ENCODE measurements at regions not wholly inside any gene's neighbourhood (a gene's known extent, or its start where the extent isn't known, plus 50 kb on each side); places are given as distances from the start of the nearest gene placed in this dataset.
A peak's percentile ranks its signal among the peaks of the same experiment; 100 is the strongest.

DNA sequence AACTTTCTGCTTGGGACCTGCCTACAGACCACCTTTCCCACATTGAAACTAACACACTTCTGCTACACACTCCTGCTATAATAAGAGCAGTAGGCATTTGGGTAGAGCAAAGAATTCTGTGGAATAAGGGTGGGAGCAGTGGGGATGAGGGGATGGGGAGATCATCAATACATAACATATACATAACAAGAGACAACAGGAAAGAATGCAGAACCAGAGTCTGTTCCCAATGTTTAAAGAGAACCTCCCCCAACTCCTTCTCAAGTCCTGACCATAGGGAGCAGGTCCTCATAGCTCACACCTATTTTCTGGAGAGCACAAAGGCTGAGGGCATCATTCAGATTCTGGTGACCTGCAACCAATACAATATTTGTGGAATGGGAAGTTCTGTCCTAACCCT, 121.6 kb upstream of the BARHL2 start:
- TF ChIP-seq EZH2 (IDR thresholded peaks at IDR 0.05; ENCODE audit: borderline replicate concordance, low read depth, low read length, severe bottlenecking) (peak; percentile 38), CTCF (IDR thresholded peaks at IDR 0.05; ENCODE audit: extremely low read depth in 1 of 2, insufficient read depth in 1 of 2, low read depth in 1 of 2, low read length in 2 of 2) (no peak), MYC (IDR thresholded peaks at IDR 0.05; ENCODE audit: low read depth, low read length) (no peak), POLR2AphosphoS5 (IDR thresholded peaks at IDR 0.05; ENCODE audit: insufficient read depth, low read depth, low read length) (no peak), POLR2A (IDR thresholded peaks at IDR 0.05; ENCODE audit: low read depth, low read length) (no peak), MAX (IDR thresholded peaks at IDR 0.05; ENCODE audit: insufficient read depth, insufficient read length) (no peak), FOS (IDR thresholded peaks at IDR 0.05; ENCODE audit: borderline replicate concordance, insufficient read depth, low read length) (no peak), JUN (IDR thresholded peaks at IDR 0.05; ENCODE audit: borderline replicate concordance, insufficient read depth, insufficient read length, low read depth) (no peak), GATA2 (IDR thresholded peaks at IDR 0.05; ENCODE audit: insufficient read depth, insufficient read length, low read depth, low read length) (no peak)
